ENCODE measurements at regions not wholly inside any gene's neighbourhood (a gene's known extent, or its start where the extent isn't known, plus 50 kb on each side); places are given as distances from the start of the nearest gene placed in this dataset.

GRCh38 chr11:101331411-101331810, 201.8 kb upstream of the PGR start:
- H3K36me3 ChIP-seq = no peaks in the 10 kb centered on the region
- no peak for DNase-seq
- H3K27me3 ChIP-seq = no peaks in the 10 kb centered on the region
- no peaks in the 10 kb centered on the region for H3K9me3 ChIP-seq (replicated peaks)
- H3K27ac ChIP-seq = no peak overlapping the region
- no peak overlapping the region for H3K4me3 ChIP-seq
- peaks cover 4% of the 10 kb centered on the region; the same call in 1 of the 2 replicates for H3K4me1 ChIP-seq

GRCh38 chr11:101327908-101328307, 198.3 kb upstream of the PGR start:
- DNase-seq = no peak
- H3K27ac ChIP-seq = no peak overlapping the region
- H3K36me3 ChIP-seq = no peaks in the 10 kb centered on the region
- no peak overlapping the region for H3K4me3 ChIP-seq
- no peaks in the 10 kb centered on the region for H3K9me3 ChIP-seq (replicated peaks)
- no peaks in the 10 kb centered on the region for H3K4me1 ChIP-seq
- no peaks in the 10 kb centered on the region for H3K27me3 ChIP-seq

- H3K36me3 ChIP-seq = no peaks in the 10 kb centered on the region
- no peak overlapping the region for H3K27ac ChIP-seq
- no peak for DNase-seq
- H3K27me3 ChIP-seq = no peaks in the 10 kb centered on the region
- no peaks in the 10 kb centered on the region for H3K9me3 ChIP-seq (replicated peaks)
- no peaks in the 10 kb centered on the region for H3K4me1 ChIP-seq
- H3K4me3 ChIP-seq = no peak overlapping the region
Observed at GRCh38 chr11:101326141-101326540, 196.5 kb upstream of the PGR start.

- no peak overlapping the region for H3K4me3 ChIP-seq
- no peak overlapping the region for H3K27ac ChIP-seq
- H3K4me1 ChIP-seq = no peaks in the 10 kb centered on the region
- H3K36me3 ChIP-seq = no peaks in the 10 kb centered on the region
- no peaks in the 10 kb centered on the region for H3K9me3 ChIP-seq (replicated peaks)
- H3K27me3 ChIP-seq = no peaks in the 10 kb centered on the region
- DNase-seq = peak; percentile 7 to 10
Observed at GRCh38 chr11:101323997-101324396, 194.4 kb upstream of the PGR start.

- Histone ChIP-seq H3K27me3 (no peaks in the 10 kb centered on the region), H3K4me1 (no peaks in the 10 kb centered on the region), H3K9me3 (replicated peaks) (no peaks in the 10 kb centered on the region), H3K4me3 (no peak overlapping the region), H3K36me3 (no peaks in the 10 kb centered on the region), H3K27ac (no peak overlapping the region)
- no peak for DNase-seq
Observed at GRCh38 chr11:101321222-101321621, 191.6 kb upstream of the PGR start.

GRCh38 chr11:101306721-101307120, 177.1 kb upstream of the PGR start:
- Histone ChIP-seq H3K27me3 (no peaks in the 10 kb centered on the region), H3K4me1 (no peaks in the 10 kb centered on the region), H3K36me3 (no peaks in the 10 kb centered on the region), H3K27ac (no peak overlapping the region), H3K4me3 (no peak overlapping the region), H3K9me3 (replicated peaks) (no peaks in the 10 kb centered on the region)
- DNase-seq = no peak

- DNase-seq = no peak
- Histone ChIP-seq H3K36me3 (no peaks in the 10 kb centered on the region), H3K27ac (no peak overlapping the region), H3K4me1 (no peaks in the 10 kb centered on the region), H3K4me3 (no peak overlapping the region), H3K9me3 (replicated peaks) (no peaks in the 10 kb centered on the region), H3K27me3 (no peaks in the 10 kb centered on the region)
Observed at GRCh38 chr11:101305496-101305895, 175.9 kb upstream of the PGR start.

GRCh38 chr11:101299210-101299609, 169.6 kb upstream of the PGR start:
- Histone ChIP-seq H3K4me1 (no peaks in the 10 kb centered on the region), H3K27me3 (no peaks in the 10 kb centered on the region), H3K9me3 (replicated peaks) (no peaks in the 10 kb centered on the region), H3K27ac (no peak overlapping the region), H3K4me3 (no peak overlapping the region), H3K36me3 (no peaks in the 10 kb centered on the region)
- DNase-seq = no peak

- no peak for DNase-seq
- H3K36me3 ChIP-seq = no peaks in the 10 kb centered on the region
- H3K27me3 ChIP-seq = no peaks in the 10 kb centered on the region
Observed at GRCh38 chr11:101296896-101297295, 167.3 kb upstream of the PGR start.

GRCh38 chr11:101292661-101293240, 163.1 kb upstream of the PGR start:
- Histone ChIP-seq H3K9me3 (replicated peaks) (no peaks in the 10 kb centered on the region), H3K27ac (no peak overlapping the region), H3K27me3 (no peaks in the 10 kb centered on the region), H3K36me3 (no peaks in the 10 kb centered on the region), H3K4me1 (no peaks in the 10 kb centered on the region), H3K4me3 (no peak overlapping the region)
- DNase-seq = no peak

More at GRCh38 chr11:101296896-101297295, 167.3 kb upstream of the PGR start:
- H3K27ac ChIP-seq = no peak overlapping the region
- no peaks in the 10 kb centered on the region for H3K4me1 ChIP-seq
- no peak overlapping the region for H3K4me3 ChIP-seq
- H3K9me3 ChIP-seq (replicated peaks) = no peaks in the 10 kb centered on the region

- Histone ChIP-seq H3K27ac (no peak overlapping the region), H3K36me3 (no peaks in the 10 kb centered on the region)
- no peak for DNase-seq
Observed at GRCh38 chr11:101291279-101291678, 161.7 kb upstream of the PGR start.

GRCh38 chr11:101288392-101288791, 158.8 kb upstream of the PGR start:
- DNase-seq = no peak
- H3K4me1 ChIP-seq = no peaks in the 10 kb centered on the region
- H3K27ac ChIP-seq = no peak overlapping the region
- no peaks in the 10 kb centered on the region for H3K9me3 ChIP-seq (replicated peaks)
- no peaks in the 10 kb centered on the region for H3K27me3 ChIP-seq
- H3K36me3 ChIP-seq = no peaks in the 10 kb centered on the region
- no peak overlapping the region for H3K4me3 ChIP-seq

More at GRCh38 chr11:101291279-101291678, 161.7 kb upstream of the PGR start:
- H3K9me3 ChIP-seq (replicated peaks) = no peaks in the 10 kb centered on the region
- no peaks in the 10 kb centered on the region for H3K4me1 ChIP-seq
- no peak overlapping the region for H3K4me3 ChIP-seq
- no peaks in the 10 kb centered on the region for H3K27me3 ChIP-seq

GRCh38 chr11:101279728-101280127, 150.1 kb upstream of the PGR start:
- H3K36me3 ChIP-seq = no peaks in the 10 kb centered on the region
- H3K27me3 ChIP-seq = no peaks in the 10 kb centered on the region
- no peak for DNase-seq
- H3K4me3 ChIP-seq = no peak overlapping the region
- H3K9me3 ChIP-seq (replicated peaks) = no peaks in the 10 kb centered on the region
- no peaks in the 10 kb centered on the region for H3K4me1 ChIP-seq
- H3K27ac ChIP-seq = no peak overlapping the region

- Histone ChIP-seq H3K27me3 (no peaks in the 10 kb centered on the region), H3K4me1 (no peaks in the 10 kb centered on the region), H3K27ac (no peak overlapping the region), H3K36me3 (no peaks in the 10 kb centered on the region), H3K4me3 (no peak overlapping the region), H3K9me3 (replicated peaks) (no peaks in the 10 kb centered on the region)
- no peak for DNase-seq
Observed at GRCh38 chr11:101278286-101278685, 148.7 kb upstream of the PGR start.

GRCh38 chr11:101277036-101277435, 147.4 kb upstream of the PGR start:
- Histone ChIP-seq H3K27me3 (no peaks in the 10 kb centered on the region), H3K4me1 (no peaks in the 10 kb centered on the region), H3K4me3 (no peak overlapping the region), H3K27ac (no peak overlapping the region), H3K36me3 (no peaks in the 10 kb centered on the region), H3K9me3 (replicated peaks) (no peaks in the 10 kb centered on the region)
- no peak for DNase-seq

- no peak for DNase-seq
Observed at GRCh38 chr11:101269990-101270660, 140.5 kb upstream of the PGR start.

More at GRCh38 chr11:101269990-101270660, 140.5 kb upstream of the PGR start:
- Histone ChIP-seq H3K4me3 (no peak overlapping the region), H3K9me3 (replicated peaks) (no peaks in the 10 kb centered on the region), H3K4me1 (no peaks in the 10 kb centered on the region), H3K27ac (no peak overlapping the region), H3K27me3 (no peaks in the 10 kb centered on the region), H3K36me3 (no peaks in the 10 kb centered on the region)

Measured in SJCRH30 (cell line).